ENCODE measurements at regions not wholly inside any gene's neighbourhood (a gene's known extent, or its start where the extent isn't known, plus 50 kb on each side); places are given as distances from the start of the nearest gene placed in this dataset.

DNA sequence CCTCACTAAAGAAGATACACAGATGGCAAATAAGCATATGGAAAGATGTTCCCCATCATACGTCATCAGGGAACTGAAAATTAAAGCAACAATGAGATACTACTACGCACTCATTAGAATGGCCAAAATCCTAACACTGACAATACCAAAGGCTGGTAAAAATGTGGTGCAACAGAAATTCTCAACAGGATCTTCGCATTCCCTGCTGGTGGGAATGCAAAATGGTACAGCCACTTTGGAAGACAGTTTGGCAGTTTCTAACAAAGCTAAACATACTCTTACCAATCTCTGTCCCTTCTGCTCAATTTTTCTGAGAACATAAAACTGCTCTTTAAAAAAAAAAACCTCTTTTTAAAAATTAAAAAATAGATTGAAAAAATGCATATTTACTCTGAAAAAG lies 300.2 kb downstream of the FBXW7 start:
- no peak for DNase-seq (ENCODE audit: low read depth in 2 of 2)

- no peak for DNase-seq (ENCODE audit: low read depth in 2 of 2)
Observed at GRCh38 chr4:152234571-152234970, 301.3 kb downstream of the FBXW7 start.

DNA sequence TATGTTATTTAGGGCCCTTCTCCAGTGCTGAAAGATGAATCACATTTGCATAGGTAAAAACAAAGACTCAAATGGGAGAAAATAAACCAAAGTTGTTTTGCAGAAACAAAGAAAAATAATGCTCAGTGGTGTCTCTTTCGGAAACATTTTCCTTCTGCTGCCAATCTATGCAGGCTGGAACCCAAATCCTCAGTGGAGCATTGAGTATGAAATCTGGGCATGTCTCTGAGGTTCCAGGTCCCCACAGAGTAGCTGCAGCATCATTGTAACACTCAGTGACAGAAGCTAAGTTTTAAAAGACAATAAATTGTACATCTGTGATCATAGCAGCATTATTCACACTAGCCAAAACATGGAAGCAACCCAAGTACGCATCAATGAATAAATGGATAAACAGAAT lies 303.6 kb downstream of the FBXW7 start:
- no peak for DNase-seq (ENCODE audit: low read depth in 2 of 2)

- no peak for DNase-seq (ENCODE audit: low read depth in 2 of 2)
Observed at GRCh38 chr4:152229782-152230289, 306.1 kb downstream of the FBXW7 start.

DNA sequence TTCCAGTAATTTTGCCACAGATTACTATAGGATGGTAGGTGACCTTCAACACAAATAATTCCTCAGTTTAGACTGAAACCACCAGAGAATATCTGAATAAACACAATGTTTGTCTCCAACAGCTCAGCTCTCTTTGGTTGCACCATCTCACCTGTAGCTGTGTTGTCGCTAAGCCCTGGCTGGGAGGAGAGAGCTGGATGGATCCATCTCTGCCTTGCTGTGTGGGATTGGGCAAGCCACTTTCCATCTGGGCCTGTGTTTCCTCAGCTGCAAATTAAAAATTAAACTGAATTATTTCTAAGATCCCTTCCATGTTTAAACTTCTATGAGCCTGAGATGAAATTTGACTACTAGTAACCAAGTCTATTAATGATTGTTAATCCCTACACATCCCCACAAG lies 310.2 kb downstream of the FBXW7 start:
- no peak for DNase-seq (ENCODE audit: low read depth in 2 of 2)

GRCh38 chr4:152224721-152225420 lies 311.0 kb downstream of the FBXW7 start:
- no peak for DNase-seq (ENCODE audit: low read depth in 2 of 2)

GRCh38 chr4:152224223-152224622 lies 311.7 kb downstream of the FBXW7 start:
- DNase-seq (ENCODE audit: low read depth in 2 of 2), result no peak

DNA sequence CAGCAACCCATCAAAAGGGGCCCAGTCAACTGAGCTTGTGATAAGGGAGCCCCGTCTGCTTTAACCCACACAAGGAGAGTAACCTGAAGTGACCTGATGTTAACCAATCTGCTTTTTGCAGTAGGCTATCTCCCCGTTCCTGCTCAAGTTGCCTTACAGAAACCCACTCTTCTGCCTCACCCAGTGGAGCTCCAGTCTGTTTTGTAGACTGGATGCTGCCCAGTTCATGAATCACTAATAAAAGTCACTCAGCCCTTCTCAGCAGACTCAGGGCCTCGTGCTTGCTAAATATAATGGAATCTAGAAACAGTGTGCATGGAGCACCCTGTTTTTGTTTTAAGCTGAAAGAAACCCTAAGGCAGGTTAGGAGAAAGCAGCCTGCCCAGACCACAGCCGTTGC lies 312.3 kb downstream of the FBXW7 start:
- DNase-seq (ENCODE audit: low read depth in 2 of 2), result no peak

DNA sequence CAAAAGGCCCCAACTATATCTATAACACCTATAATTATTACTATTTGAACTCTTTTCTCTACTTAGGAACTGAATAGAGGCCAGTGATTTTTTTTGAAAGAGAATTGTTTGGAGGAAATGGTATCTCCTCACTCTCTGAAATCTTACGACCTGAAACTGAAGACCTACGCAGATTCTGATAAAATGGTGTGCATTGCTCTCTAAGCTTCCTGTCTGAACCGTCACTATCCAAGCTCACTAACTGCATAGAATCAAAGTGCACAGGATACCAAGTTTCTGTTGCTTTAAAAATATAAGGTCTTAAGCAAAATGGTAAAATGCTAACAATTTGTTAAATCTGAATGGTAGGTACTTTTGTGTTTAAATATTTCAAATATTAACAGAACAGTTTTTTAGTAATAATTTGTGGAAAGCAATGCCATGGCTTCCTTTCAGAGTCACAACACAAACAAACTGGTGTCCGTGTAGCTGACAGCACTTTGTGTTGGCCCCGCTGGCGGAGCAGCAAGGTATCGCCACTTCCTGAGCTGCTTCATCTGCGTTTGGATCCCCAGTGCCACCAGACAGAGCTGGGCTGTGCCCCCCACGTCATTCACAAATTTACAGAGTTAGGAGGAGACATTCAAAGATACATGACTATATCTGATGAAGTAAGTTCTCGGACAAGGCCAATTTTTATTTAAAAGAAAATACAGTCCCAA lies 313.9 kb downstream of the FBXW7 start:
- no peak for DNase-seq (ENCODE audit: low read depth in 2 of 2)

DNA sequence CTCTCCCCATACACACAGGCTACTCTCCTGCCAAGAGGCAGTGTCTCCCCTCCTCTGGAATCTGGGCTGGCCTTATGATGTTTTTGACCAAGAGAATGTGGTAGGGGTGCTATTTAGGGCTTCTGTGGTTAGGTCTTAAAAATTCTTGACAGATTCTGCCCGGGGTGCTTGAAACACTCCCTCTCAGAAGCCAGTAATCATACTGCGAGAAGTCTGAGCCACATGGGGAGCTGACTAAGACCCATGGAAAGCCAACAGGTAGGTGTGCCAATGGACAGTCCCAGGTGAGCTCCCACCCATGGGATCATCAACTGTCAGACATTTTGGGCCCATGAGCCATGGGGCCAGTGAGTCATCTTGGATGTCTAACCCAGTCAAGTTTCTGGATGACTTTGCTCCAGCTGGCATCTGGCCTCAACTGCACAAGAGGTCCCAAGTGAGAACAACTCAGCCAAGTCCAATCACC lies 315.7 kb downstream of the FBXW7 start:
- no peak for DNase-seq (ENCODE audit: low read depth in 2 of 2)

DNA sequence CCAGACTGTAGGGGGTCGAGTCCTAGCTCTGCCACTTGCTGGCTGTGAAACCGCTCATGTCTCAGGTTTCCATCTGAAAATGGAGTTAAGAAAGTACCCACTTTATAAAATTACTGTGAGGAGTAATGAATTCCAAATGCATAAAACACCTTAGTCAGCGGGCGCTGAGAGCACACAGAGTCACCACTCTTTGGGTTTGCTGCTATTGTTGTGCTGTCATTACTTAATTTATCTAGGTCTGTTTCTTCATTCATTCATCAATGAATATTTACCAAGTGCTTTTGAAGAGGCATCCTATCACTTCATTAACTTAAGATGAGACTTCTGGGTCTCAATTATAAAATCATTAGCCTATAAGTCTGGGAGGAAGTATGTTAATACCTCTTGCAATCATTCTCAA lies 317.3 kb downstream of the FBXW7 start:
- no peak for DNase-seq (ENCODE audit: low read depth in 2 of 2)

DNA sequence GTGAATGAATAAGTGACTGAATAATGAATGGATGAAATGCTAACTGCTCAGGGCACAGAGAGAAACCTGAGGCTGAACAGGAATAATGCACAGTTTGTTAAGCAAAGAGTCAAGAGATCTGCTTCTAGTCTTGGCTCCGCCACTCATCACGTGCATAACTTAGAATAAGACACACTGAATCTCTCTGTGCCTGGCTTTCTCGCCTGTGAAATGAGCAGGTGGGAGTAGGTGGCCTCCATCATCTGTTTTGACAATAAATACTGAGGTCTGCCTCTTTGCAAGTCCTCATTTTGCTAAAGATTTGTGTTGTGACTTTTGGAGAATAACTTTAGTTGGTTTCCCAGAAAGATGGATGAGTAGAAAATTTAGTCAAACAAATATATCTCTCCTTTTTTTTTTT lies 318.0 kb downstream of the FBXW7 start:
- DNase-seq (ENCODE audit: low read depth in 2 of 2), result no peak

GRCh38 chr4:152211936-152212653 lies 323.8 kb downstream of the FBXW7 start:
- DNase-seq (ENCODE audit: low read depth in 2 of 2), result no peak

DNA sequence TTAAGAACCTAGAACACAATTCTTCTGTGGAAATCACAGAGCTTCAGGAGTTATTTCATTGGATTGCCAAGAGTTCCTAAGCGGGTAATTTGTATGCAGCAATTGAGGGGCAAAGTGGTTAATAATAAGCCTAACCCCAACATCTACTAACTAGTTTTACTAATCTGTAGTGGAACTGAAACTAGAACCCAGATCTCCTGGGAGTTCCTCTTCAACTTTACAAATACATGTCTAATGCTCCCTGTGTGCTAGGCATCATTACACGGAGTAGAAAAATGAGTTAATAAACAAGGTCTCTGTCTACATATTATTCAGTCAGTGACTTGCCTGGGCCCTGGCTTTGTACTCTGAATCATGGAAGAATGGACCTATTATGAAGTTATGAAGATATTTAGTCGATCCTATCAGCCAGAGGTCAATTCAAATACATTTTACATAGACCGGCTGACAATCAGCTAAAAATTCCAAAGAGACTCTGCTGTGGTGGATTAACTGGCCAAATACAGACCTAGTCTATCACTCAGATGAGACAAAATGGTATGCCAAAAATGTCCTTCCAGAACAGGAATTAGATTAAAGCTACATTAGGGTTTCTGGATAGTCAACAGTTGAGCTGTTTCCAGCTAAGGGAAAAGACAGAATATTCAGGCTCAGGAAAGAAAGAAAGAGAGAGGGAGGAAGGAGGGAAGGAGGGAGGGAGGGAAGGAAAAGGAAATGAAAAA lies 326.0 kb downstream of the FBXW7 start:
- DNase-seq (ENCODE audit: low read depth in 2 of 2), result no peak

- no peak for DNase-seq (ENCODE audit: low read depth in 2 of 2)
Observed at GRCh38 chr4:152207378-152207720, 328.5 kb downstream of the FBXW7 start.

- no peak for DNase-seq (ENCODE audit: low read depth in 2 of 2)
Observed at GRCh38 chr4:152206646-152207377, 329.1 kb downstream of the FBXW7 start.

GRCh38 chr4:152206185-152206584 lies 329.7 kb downstream of the FBXW7 start:
- no peak for DNase-seq (ENCODE audit: low read depth in 2 of 2)

DNA sequence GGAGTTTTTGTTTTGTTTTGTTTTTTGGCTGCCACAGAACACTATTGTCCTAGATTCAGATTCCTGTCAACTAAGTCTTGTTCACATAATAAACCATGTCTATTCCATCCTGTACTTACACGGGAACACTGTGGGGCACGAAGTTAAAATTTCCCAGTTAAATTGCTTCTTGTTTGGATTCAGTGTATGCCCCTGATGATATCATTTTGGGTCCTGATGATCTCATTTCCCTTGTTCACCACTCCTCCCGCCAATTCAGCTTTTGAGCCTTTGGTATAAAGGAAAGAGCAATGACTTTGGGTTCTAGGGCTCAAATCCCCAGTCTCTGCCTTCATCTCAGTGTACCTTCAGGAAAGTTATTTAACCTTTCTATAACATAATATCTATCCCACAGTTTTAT lies 333.5 kb downstream of the FBXW7 start:
- DNase-seq (ENCODE audit: low read depth in 2 of 2), result no peak

- no peak for DNase-seq (ENCODE audit: low read depth in 2 of 2)
Observed at GRCh38 chr4:152200511-152201333, 335.2 kb downstream of the FBXW7 start.

GRCh38 chr4:152197211-152197610 lies 338.7 kb downstream of the FBXW7 start:
- DNase-seq (ENCODE audit: low read depth in 2 of 2), result no peak

DNA sequence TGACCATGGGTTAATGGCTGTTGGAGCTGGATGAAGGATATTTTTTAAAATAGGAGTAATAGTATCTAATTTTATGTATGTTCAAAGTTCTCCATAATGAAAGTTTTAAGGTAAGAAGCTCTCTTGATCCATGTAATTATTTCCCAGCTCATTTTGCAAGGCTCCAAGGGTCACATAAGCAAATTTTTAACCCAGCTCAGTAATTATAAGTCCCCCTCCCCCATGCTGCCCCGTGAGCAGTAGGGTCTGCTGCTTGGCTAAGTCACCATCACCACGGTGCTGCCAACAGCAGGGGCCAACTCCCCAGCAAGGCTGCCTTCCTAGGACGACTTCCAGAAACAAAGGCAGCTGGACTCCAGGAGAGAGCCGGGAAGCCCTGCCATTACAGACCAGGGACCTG lies 340.0 kb downstream of the FBXW7 start:
- DNase-seq (ENCODE audit: low read depth in 2 of 2), result no peak
